Uterus (tissue), 3 donors: ENCODE measurements at regions not wholly inside any gene's neighbourhood (a gene's known extent, or its start where the extent isn't known, plus 50 kb on each side); places are given as distances from the start of the nearest gene placed in this dataset.

Experiments used
- DNase-seq, 2 donors: peaks; one replicate each; pipeline ENCODE4 v3.0.0-alpha.2; 2019 to 2020
- H3K27ac ChIP-seq, 2 donors: fragments of 200-600 bp; sonication (generic); 1 replicate in 1 of 2; 2 replicates in 1 of 2; pipeline ENCODE4 v1.5.1; 2016 to 2018
- H3K27me3 ChIP-seq, 2 donors: fragments of 200-600 bp; sonication (generic); one replicate each; pipeline ENCODE4 v1.5.1; 2018 to 2019; ENCODE audit warnings: control low read depth in 1 of 2
- H3K36me3 ChIP-seq, 2 donors: fragments of 200-600 bp; sonication (generic); one replicate each; pipeline ENCODE4 v1.5.1; 2019; ENCODE audit warnings: control low read depth in 1 of 2
- H3K4me1 ChIP-seq, 2 donors: fragments of 200-600 bp; sonication (generic); one replicate each; pipeline ENCODE4 v1.5.1; 2018 to 2019; ENCODE audit warnings: control low read depth in 1 of 2
- H3K4me3 ChIP-seq, 2 donors: fragments of 200-600 bp; sonication (generic); 1 replicate in 1 of 2; 2 replicates in 1 of 2; pipeline ENCODE4 v1.5.1; 2018 to 2019; ENCODE audit warnings: mild to moderate bottlenecking in 1 of 2
- H3K9me3 ChIP-seq, 2 donors: fragments of 200-600 bp; sonication (generic); one replicate each; pipeline ENCODE4 v1.5.1; 2019; ENCODE audit warnings: control low read depth in 1 of 2
- POLR2A ChIP-seq, 2 donors: fragments of 450-650 bp; IDR thresholded peaks; one replicate each; pipeline ENCODE4 v1.6.1; 2016; ENCODE audit warnings: antibody characterized with exemption in 2 of 2, mild to moderate bottlenecking in 1 of 2, moderate library complexity in 1 of 2
- intact Hi-C: fragments of 100-400 bp; cut with DNase I; formaldehyde crosslinking; loops from one replicate; pipeline ENCODE4 v1.15.1; 2023; ENCODE audit warnings: low total_unique reads
- TF ChIP-seq, protein P1 (sequence below), 4 experiments: fragments of 200-600 bp in 2 of 4; fragments of 450-650 bp in 2 of 4; sonication (generic) in 2 of 4; IDR thresholded peaks; one replicate each; pipeline ENCODE4 v1.5.1; 2016 to 2019; ENCODE audit warnings: antibody characterized with exemption in 4 of 4, mild to moderate bottlenecking in 2 of 4, moderate library complexity in 1 of 4
- donor health status: DM: yes; HTN: yes; CAD: no.

DNA sequence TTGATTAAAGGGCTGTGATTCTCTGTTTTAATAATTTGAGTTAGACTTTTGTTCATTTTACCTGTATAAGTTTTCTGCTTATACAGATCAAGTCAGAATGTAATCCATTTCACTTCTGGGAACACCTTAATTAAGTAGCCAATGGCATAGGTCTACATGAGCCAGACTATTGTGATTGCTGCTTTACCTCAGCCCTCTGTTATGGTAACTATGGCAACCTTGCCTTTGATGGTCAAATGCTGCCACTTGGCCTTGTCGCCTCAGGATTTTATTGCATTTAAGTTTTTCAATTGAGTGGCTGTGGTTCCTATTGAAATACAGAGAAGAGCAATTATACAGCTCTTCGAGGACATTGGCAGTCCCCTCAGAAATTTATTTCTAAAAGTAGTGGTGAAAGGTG, 64.3 kb upstream of the TMEM106B start:
- no peaks in the 10 kb centered on the region for H3K27me3 ChIP-seq
- no peak overlapping the region for H3K27ac ChIP-seq
- TF ChIP-seq, protein P1, sequence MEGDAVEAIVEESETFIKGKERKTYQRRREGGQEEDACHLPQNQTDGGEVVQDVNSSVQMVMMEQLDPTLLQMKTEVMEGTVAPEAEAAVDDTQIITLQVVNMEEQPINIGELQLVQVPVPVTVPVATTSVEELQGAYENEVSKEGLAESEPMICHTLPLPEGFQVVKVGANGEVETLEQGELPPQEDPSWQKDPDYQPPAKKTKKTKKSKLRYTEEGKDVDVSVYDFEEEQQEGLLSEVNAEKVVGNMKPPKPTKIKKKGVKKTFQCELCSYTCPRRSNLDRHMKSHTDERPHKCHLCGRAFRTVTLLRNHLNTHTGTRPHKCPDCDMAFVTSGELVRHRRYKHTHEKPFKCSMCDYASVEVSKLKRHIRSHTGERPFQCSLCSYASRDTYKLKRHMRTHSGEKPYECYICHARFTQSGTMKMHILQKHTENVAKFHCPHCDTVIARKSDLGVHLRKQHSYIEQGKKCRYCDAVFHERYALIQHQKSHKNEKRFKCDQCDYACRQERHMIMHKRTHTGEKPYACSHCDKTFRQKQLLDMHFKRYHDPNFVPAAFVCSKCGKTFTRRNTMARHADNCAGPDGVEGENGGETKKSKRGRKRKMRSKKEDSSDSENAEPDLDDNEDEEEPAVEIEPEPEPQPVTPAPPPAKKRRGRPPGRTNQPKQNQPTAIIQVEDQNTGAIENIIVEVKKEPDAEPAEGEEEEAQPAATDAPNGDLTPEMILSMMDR (IDR thresholded peaks at IDR 0.05) = no peak
- no peak for TF ChIP-seq POLR2A (IDR thresholded peaks at IDR 0.05)
- H3K4me1 ChIP-seq = no peaks in the 10 kb centered on the region
- no peak for DNase-seq
- no peaks in the 10 kb centered on the region for H3K9me3 ChIP-seq
- no peak overlapping the region for H3K4me3 ChIP-seq
- H3K36me3 ChIP-seq = no peaks in the 10 kb centered on the region
- intact Hi-C loops = no loop called here

DNA sequence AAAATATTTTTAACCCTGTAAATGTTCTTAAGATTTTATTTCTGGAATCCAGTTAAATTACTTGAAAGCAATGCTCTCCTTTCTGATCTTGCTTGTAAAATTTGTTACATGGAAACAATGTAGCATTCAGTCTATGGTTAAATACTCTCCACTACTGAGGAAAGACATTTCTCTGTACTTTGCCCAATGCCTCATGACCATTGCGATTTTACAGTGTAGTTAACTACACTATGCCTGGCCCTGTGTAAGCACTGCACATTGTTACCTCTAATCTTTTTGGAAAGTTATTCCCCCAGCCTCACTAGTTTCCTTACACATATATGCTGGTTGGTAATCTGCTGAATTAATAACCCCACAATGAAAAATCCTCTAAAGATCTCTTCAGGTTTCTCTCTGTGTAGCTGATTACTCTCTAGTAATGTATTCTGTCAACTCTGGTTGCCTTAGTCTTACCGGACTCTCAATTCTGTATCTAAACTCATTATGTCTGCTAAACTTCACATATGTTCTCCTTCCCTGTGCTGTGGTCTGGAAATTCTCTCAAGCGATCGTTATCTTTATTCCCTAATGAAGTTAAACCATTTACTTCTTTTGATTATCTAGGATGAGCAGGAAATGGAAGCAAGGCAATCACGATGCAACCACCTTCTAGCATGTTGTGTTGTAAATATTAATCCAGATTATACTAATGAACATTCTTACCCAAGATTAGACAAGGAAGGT, 58.7 kb upstream of the TMEM106B start:
- Histone ChIP-seq H3K4me3 (no peak overlapping the region), H3K27me3 (no peaks in the 10 kb centered on the region), H3K4me1 (no peaks in the 10 kb centered on the region), H3K9me3 (no peaks in the 10 kb centered on the region), H3K36me3 (no peaks in the 10 kb centered on the region), H3K27ac (no peak overlapping the region)
- intact Hi-C loops = no loop called here
- no peak for DNase-seq
- no peak for TF ChIP-seq POLR2A (IDR thresholded peaks at IDR 0.05)
- TF ChIP-seq, protein P1 (IDR thresholded peaks at IDR 0.05) = no peak

DNA sequence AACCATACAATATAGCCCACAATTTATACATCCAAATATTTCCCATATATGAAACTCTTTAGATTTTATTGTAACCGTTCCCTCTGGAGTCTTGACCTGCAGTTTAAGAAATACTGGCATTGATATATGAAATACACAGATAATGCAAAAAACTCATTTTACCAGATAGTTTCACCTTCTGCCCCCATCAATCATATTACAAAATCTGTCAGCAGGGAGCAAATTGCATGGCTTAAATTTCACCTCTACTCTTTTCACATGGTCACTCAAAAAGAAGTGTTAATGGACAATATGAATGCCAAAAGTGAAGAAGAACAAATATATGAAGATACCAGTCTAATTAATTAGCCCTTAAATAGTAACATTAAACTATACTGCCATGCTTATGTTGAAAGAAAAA, 57.0 kb upstream of the TMEM106B start:
- no peak overlapping the region for H3K27ac ChIP-seq
- intact Hi-C loops = no loop called here
- DNase-seq = no peak
- no peaks in the 10 kb centered on the region for H3K4me1 ChIP-seq
- no peaks in the 10 kb centered on the region for H3K36me3 ChIP-seq
- H3K9me3 ChIP-seq = no peaks in the 10 kb centered on the region
- no peak overlapping the region for H3K4me3 ChIP-seq
- no peak for TF ChIP-seq POLR2A (IDR thresholded peaks at IDR 0.05)
- TF ChIP-seq, protein P1 (IDR thresholded peaks at IDR 0.05) = no peak
- no peaks in the 10 kb centered on the region for H3K27me3 ChIP-seq

DNA sequence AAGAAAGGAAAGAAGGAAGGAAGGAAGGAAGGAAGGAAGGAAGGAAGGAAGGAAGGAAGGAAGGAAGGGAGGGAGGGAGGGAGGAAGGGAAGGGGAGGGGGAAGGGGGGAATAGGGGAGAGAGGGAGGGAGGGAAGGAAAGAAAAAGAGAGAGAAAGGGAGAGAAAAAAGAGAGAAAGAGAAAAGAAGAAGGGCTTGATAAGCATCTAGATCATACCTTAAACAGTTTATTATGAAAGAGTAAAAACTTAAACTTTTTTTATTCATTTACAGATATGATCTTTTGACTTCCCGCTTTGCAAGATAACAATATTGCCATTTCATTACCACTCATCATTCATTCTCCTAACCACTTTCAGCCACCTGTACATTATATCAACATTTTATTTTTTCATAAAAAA, 53.6 kb upstream of the TMEM106B start:
- no peaks in the 10 kb centered on the region for H3K4me1 ChIP-seq
- H3K27me3 ChIP-seq = no peaks in the 10 kb centered on the region
- H3K4me3 ChIP-seq = no peak overlapping the region
- DNase-seq = no peak
- intact Hi-C loops = no loop called here
- H3K36me3 ChIP-seq = no peaks in the 10 kb centered on the region
- H3K27ac ChIP-seq = no peak overlapping the region
- no peak for TF ChIP-seq POLR2A (IDR thresholded peaks at IDR 0.05)
- TF ChIP-seq, protein P1 (IDR thresholded peaks at IDR 0.05) = no peak
- H3K9me3 ChIP-seq = no peaks in the 10 kb centered on the region

DNA sequence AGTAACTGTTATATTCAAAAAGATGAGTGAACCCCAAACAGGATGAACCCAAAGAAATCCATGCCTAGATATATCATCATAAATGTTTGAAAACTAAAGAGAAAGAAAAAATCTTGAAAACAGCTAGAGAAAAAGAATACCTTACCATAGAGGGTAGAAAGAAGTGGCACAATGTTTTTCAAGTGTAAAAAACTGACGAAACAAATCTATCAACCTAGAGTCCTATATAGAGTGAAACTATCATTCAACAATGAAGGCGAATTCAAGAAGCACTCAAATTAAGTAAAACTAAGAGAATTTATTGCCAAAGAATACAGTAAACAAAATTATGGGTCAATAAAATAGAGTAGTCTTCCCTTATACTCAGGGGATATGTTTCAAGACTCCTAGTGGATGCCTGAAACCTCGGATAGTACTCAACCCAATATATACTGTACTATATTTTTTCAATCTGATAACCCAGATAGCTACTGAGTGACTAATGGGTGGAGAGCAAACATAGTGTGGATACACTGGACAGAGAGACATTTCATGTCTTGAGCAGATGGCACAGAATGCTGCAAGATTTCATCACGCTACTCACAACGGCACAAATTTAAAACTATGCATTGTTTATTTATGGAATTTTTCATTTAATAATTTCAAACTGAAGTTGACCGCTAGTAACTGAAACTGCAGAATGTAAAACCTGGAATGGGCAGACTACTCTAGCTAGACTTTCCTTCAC, 52.6 kb upstream of the TMEM106B start:
- TF ChIP-seq POLR2A (IDR thresholded peaks at IDR 0.05) = no peak
- TF ChIP-seq, protein P1 (IDR thresholded peaks at IDR 0.05) = no peak
- Histone ChIP-seq H3K4me1 (no peaks in the 10 kb centered on the region), H3K36me3 (no peaks in the 10 kb centered on the region), H3K27ac (no peak overlapping the region), H3K4me3 (no peak overlapping the region), H3K9me3 (no peaks in the 10 kb centered on the region), H3K27me3 (no peaks in the 10 kb centered on the region)
- intact Hi-C loops = no loop called here
- DNase-seq = no peak
